MCF 10A (cell line): ENCODE measurements at regions not wholly inside any gene's neighbourhood (a gene's known extent, or its start where the extent isn't known, plus 50 kb on each side); places are given as distances from the start of the nearest gene placed in this dataset.

Experiments used
- BruUV-seq: library from RNA; stranded (reverse); fragments of 400-500 nt; replicated peaks from 2 replicates; lab custom pipeline; 2021; lab: Mats Ljungman, UMichigan
- CTCF ChIA-PET: fragments of 300-600 bp; sonication (Branson Sonifier 250); formaldehyde crosslinking; extraction: SDS; loops from one replicate; lab custom pipeline; 2021; ENCODE audit warnings: antibody characterized with exemption, inconsistent platforms; lab: Yijun Ruan, JAX
- POLR2A ChIA-PET: fragments of 300-600, 350-650 bp; sonication (Branson Sonifier 250); formaldehyde crosslinking; extraction: SDS; loops from one replicate; lab custom pipeline; 2020; ENCODE audit warnings: antibody characterized with exemption, inconsistent platforms; lab: Yijun Ruan, JAX
- DNase-seq: peaks from one replicate; pipeline ENCODE4 v3.0.0-alpha.2; 2018; ENCODE audit not compliant: unreplicated experiment
- H3K27ac Mint-ChIP-seq: one replicate; pipeline ENCODE4 v1.8.0; 2022; ENCODE audit warnings: mild to moderate bottlenecking, low read depth, mixed read lengths; ENCODE audit not compliant: unreplicated experiment
- H3K27me3 Mint-ChIP-seq: one replicate; pipeline ENCODE4 v1.8.0; 2022; ENCODE audit warnings: mixed read lengths; ENCODE audit not compliant: insufficient read depth, unreplicated experiment
- H3K36me3 Mint-ChIP-seq: one replicate; pipeline ENCODE4 v1.8.0; 2022; ENCODE audit warnings: mild to moderate bottlenecking, moderate library complexity, mixed read lengths; ENCODE audit not compliant: insufficient read depth, unreplicated experiment
- H3K4me1 Mint-ChIP-seq: one replicate; pipeline ENCODE4 v1.8.0; 2022; ENCODE audit warnings: mixed read lengths; ENCODE audit not compliant: insufficient read depth, unreplicated experiment
- H3K4me3 Mint-ChIP-seq: one replicate; pipeline ENCODE4 v1.8.0; 2022; ENCODE audit warnings: mild to moderate bottlenecking, moderate library complexity, mixed read lengths; ENCODE audit not compliant: unreplicated experiment
- H3K9me3 Mint-ChIP-seq: one replicate; pipeline ENCODE4 v1.8.0; 2022; ENCODE audit warnings: mixed read lengths; ENCODE audit not compliant: unreplicated experiment
- intact Hi-C: fragments of 100-400 bp; cut with micrococcal nuclease; formaldehyde crosslinking; loops from 2 replicates; pipeline ENCODE4 v1.14.1; 2022
- TF ChIP-seq, protein P1 (sequence below): fragments of 200-600 bp; IDR thresholded peaks from one replicate; pipeline ENCODE4 v1.8.0; 2022; ENCODE audit warnings: antibody characterized with exemption, mild to moderate bottlenecking; ENCODE audit not compliant: unreplicated experiment

- ChIA-PET POLR2A (interaction anchor here (0.5 to 1.9 kb wide), 8 partner anchors 9 to 68 kb away, joined by 3 to 8 read pairs (median 4); no protein-coding TSS in a partner anchor), CTCF (interaction anchor here (0.6 to 3.1 kb wide), 9 partner anchors 9 to 169 kb away, joined by 3 to 21 read pairs (median 3); no protein-coding TSS in a partner anchor)
- Mint-ChIP-seq H3K27ac (no peak overlapping the region), H3K4me1 (peaks cover 10% of the 10 kb centered on the region), H3K36me3 (no peaks in the 10 kb centered on the region), H3K27me3 (peaks cover 25% of the 10 kb centered on the region), H3K4me3 (no peak overlapping the region), H3K9me3 (no peaks in the 10 kb centered on the region)
- BruUV-seq, result no TSS peak
- no peak for DNase-seq
- intact Hi-C loops, result no loop called here
- TF ChIP-seq, protein P1, sequence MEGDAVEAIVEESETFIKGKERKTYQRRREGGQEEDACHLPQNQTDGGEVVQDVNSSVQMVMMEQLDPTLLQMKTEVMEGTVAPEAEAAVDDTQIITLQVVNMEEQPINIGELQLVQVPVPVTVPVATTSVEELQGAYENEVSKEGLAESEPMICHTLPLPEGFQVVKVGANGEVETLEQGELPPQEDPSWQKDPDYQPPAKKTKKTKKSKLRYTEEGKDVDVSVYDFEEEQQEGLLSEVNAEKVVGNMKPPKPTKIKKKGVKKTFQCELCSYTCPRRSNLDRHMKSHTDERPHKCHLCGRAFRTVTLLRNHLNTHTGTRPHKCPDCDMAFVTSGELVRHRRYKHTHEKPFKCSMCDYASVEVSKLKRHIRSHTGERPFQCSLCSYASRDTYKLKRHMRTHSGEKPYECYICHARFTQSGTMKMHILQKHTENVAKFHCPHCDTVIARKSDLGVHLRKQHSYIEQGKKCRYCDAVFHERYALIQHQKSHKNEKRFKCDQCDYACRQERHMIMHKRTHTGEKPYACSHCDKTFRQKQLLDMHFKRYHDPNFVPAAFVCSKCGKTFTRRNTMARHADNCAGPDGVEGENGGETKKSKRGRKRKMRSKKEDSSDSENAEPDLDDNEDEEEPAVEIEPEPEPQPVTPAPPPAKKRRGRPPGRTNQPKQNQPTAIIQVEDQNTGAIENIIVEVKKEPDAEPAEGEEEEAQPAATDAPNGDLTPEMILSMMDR, result no peak
Measured at GRCh38 chr1:212528501-212528900, 80.1 kb upstream of the ATF3 start.

GRCh38 chr1:212529211-212529741 lies 79.3 kb upstream of the ATF3 start:
- DNase-seq, result peak; percentile 40
- no peak overlapping the region for H3K27ac Mint-ChIP-seq
- no peaks in the 10 kb centered on the region for H3K9me3 Mint-ChIP-seq
- H3K4me3 Mint-ChIP-seq, result no peak overlapping the region
- CTCF ChIA-PET, result interaction anchor here (0.6 to 3.1 kb wide), 13 partner anchors 9 to 467 kb away, joined by 3 to 21 read pairs (median 4); no protein-coding TSS in a partner anchor
- intact Hi-C loops, result no loop called here
- peaks cover 32% of the 10 kb centered on the region for H3K27me3 Mint-ChIP-seq
- POLR2A ChIA-PET, result interaction anchor here (0.5 to 1.9 kb wide), 8 partner anchors 8 to 79 kb away, joined by 3 to 8 read pairs (median 4); partner anchors contain the start of gene ATF3
- BruUV-seq, result no TSS peak
- TF ChIP-seq, protein P1, result no peak
- no peaks in the 10 kb centered on the region for H3K36me3 Mint-ChIP-seq
- H3K4me1 Mint-ChIP-seq, result peaks cover 10% of the 10 kb centered on the region

GRCh38 chr1:212531267-212531666 lies 77.3 kb upstream of the ATF3 start:
- H3K9me3 Mint-ChIP-seq, result peaks cover 7% of the 10 kb centered on the region
- TF ChIP-seq, protein P1, result no peak
- CTCF ChIA-PET, result no interaction called here
- no peaks in the 10 kb centered on the region for H3K36me3 Mint-ChIP-seq
- H3K27me3 Mint-ChIP-seq, result peaks cover 39% of the 10 kb centered on the region
- no peak overlapping the region for H3K4me3 Mint-ChIP-seq
- intact Hi-C loops, result no loop called here
- BruUV-seq, result no TSS peak
- no peak overlapping the region for H3K27ac Mint-ChIP-seq
- POLR2A ChIA-PET, result no interaction called here
- no peak for DNase-seq
- no peaks in the 10 kb centered on the region for H3K4me1 Mint-ChIP-seq

DNA sequence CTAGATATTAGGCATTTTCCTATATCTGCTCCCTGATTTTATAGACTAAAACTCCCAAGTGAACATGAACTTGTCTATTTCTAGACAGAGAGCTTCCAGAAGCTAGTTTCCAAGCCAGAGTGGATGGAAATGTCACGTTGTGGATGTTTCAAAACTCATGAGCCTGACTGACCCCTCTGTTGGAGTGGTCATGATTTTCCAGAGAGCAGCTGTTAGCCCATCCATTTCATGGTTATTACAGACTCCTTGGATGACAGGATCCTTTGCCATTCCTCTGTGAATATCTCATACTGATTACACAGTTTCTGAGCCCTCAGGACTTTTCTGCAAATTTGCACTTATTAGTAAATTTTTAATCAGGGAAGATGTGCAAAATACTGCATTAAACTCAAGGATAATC lies 76.8 kb upstream of the ATF3 start:
- no TSS peak for BruUV-seq
- TF ChIP-seq, protein P1, result no peak
- no peak overlapping the region for H3K4me3 Mint-ChIP-seq
- CTCF ChIA-PET, result interaction anchor here (1.4 to 1.5 kb wide), 3 partner anchors 25 to 76 kb away, joined by 3 to 5 read pairs (median 4); no protein-coding TSS in a partner anchor
- no peak overlapping the region for H3K27ac Mint-ChIP-seq
- H3K4me1 Mint-ChIP-seq, result no peaks in the 10 kb centered on the region
- H3K9me3 Mint-ChIP-seq, result peaks cover 7% of the 10 kb centered on the region
- H3K27me3 Mint-ChIP-seq, result peaks cover 39% of the 10 kb centered on the region
- DNase-seq, result no peak
- H3K36me3 Mint-ChIP-seq, result no peaks in the 10 kb centered on the region
- POLR2A ChIA-PET, result no interaction called here
- intact Hi-C loops, result no loop called here
